NCI-H1048 (cell line): ENCODE measurements at regions not wholly inside any gene's neighbourhood (a gene's known extent, or its start where the extent isn't known, plus 50 kb on each side); places are given as distances from the start of the nearest gene placed in this dataset.

ENCODE experiments used
- DNase-seq: peaks from one replicate; lab custom pipeline; 2025; lab: John Stamatoyannopoulos, UW

DNA sequence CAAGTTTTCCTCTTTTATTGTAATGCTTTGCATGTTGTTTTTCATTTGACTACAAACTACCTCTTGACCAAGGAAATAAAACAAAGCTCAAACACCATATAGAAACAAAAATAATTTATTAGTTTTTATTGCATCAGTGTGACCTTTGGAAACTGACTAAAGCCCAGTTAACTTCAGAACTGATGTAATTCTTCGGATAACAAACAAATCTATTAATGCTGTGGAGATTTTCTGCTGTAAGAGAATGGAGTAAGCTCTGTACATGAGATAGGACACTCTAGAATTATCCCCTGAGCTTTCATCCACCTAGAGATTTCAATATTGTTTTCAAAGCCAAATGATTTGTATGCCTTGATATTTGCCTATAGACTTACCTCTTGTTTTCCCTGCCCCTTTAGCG lies 154.0 kb upstream of the KCNK2 start:
- no peak for DNase-seq

DNA sequence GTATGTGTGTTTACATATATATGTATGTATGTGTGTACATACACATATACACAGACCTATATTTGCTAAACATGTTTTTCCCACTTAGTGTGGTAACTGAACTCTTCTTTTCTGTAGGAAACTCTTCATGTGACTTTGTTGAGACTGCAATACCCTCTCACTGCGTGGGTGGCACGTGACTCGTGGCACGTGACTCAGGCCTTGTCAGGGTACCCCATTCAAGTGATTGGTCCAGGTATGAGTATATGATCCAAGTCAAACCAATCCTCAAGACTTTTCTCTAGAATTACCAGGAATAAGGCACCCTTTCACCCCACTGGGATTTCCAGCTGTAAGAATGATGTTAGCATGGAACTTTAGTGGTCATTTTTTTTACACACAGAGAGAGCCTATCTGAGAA lies 149.2 kb upstream of the KCNK2 start:
- DNase-seq = no peak

DNA sequence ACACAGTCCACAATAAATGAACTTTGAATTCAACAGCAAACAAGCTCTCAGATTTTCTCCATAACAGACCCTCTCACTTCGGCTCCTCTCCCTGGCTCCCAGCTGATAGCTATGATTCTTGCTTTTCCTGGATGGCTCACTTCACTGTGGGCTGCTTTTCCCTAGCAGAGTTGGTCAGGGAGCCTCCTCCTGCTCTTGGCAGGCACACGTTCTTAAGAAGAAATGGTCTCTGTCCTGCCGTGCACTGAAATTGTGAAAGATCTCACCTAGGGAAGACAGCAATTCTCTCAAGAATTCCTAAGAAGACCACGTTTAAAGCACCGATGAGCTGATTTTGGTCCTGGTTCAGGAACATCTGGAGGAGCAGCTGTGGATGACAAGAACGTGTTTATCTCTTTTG lies 148.5 kb upstream of the KCNK2 start:
- no peak for DNase-seq

DNA sequence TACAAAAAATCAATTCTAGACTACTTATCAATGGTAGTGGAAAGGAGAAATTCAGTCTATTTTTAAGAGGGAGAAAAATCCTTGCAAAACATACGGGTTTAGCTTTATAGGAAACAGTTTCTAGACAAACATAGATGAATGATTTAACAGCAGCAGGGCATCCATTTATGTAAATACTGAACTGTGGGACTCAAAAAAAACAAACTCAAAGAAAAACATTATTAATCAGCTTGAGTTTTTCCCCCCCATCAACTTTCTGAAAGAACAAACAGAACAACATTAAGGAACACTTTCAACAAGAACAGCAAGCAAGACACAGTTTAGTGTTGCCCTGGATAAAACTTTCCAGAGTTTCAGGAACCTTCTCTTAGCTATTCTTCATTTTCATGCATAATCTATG lies 147.3 kb upstream of the KCNK2 start:
- no peak for DNase-seq

DNA sequence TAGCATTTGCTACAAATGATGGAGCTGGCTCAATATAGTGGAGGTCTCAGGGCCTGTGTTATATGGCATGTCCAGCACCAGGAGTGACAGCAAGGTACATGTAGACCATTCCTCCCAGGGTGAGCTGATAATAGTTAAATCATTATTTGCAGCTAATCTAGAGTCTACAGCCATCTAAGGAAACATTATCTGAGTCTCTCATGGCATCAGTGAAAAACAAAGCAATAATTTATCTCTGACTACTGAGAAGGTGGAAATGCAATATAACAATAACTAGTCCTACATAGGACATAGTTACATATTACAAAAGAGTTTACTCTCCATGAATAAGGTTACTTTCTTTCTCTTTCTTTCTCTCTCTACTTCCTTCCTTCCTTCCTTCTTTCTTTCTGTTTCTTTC lies 143.4 kb upstream of the KCNK2 start:
- no peak for DNase-seq

DNA sequence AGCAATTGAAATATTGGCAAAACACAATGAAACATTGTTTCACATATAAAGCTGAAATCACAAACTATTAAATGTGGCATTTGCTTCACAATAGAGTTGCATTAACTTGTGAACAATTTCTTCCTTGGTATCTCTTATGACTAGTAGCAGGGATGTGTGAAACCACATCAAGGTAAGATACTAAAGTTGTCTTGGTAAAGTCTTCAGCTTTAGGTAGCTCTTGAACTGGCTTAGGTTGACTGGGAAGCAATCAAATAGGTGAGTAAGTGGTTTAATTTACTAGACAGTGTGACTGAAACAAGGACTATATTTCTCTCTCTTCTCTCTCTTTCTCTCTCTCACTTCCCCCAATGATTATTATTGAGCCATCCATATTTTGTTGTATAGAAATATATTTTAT lies 141.5 kb upstream of the KCNK2 start:
- no peak for DNase-seq

DNA sequence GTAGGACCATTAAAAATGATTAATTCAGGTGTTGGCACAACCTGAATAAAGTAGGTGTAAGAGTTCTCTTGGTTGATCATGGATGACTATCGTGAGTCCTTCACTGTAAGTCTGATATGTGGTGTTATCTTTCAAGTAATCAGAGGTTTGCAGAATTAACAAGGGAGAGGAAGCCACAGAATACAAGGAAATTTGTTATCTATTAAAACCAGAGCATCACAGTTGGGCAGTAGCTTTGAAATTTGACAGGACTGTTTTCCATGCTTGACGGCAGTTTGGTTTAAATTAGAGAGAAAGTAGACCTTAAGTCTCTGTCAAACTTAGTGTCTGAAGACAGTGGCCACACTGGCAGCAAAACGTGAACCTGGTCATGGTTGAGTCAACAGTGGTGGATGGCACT lies 139.5 kb upstream of the KCNK2 start:
- DNase-seq = no peak

DNA sequence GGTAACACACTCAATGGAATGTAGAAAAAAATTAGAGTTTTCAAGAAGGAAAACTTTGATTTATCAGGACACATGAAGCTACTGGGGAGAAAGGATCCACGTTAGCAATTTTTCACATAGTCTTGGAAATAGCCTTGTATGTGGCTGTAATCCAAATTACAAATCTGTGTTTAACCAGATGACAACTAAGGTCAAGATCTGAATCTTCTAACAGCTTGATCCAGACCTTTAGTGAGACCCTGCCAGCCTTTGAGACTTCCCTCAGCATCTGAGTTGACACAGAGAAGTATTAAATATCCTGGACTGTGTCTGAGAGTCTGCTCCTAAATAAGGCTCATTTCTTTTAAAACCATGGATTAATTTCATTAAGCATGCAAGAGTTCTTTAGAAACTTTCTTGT lies 135.9 kb upstream of the KCNK2 start:
- DNase-seq = no peak

DNA sequence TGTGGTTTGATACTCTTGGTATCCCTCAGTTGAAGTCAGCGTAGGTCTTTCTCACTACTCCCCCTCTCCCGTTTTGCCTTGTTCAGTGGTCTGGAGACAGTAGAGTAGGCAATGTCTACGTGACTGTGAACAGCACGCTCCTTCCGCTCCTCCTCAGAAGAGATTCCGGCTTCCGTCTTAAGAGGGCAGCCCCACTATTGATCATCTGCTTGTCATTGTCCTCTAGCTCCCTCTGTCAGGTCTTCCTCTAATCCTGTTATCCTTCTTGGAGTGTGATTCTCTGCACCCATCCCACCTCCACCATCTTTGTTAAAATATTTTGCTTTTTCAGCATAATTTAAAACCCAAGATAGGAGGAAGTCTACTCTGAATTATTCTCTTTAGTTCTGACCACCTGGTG lies 129.9 kb upstream of the KCNK2 start:
- no peak for DNase-seq

DNA sequence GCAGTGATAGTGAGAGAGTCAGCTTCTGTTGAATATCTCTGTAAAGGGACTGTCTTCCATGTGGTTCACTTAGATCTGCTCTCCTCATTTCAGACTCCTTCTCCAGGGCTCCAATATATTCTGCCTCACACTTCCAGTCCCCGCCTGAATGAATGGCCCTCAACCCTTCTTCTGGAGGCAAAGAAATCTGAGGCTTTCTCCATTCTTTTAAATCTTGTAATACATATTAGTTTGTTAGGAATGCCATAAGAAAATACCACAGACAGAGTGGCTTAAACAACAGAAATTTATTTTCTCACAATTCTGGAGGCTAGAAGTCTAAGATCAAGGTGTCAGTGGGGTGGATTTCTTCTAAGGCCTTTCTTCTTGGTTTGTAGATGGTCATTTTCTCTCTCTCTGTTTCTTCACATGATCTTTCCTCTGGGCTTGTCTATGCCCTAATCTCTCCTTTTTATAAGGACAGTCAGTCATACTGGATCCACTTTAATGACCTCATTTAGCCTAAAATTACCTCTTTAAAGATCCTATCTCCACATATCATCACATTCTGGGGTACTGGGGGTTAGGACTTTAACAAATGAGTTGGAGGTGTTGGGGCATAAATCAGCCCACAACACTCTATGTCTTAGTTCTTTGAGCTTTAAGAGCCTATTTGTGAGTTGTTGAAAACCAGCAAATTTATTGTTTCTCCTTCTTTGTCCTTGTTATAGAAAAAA lies 128.5 kb upstream of the KCNK2 start:
- DNase-seq = no peak

DNA sequence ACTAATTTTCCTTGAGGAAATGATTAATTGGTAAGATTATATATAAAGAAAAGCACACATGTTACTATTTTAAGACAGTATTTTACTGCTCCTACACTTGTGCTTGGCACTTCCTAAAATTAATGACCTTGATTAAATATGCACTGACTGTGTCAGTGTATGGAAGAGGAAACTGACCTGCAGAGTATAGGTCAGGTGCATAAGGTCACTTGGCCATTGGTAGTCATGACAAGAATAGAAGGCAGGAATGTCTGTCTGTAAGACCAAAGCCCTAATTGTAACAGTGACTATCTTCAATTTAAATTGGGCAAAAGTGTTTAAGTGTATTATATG lies 128.0 kb upstream of the KCNK2 start:
- DNase-seq = no peak

DNA sequence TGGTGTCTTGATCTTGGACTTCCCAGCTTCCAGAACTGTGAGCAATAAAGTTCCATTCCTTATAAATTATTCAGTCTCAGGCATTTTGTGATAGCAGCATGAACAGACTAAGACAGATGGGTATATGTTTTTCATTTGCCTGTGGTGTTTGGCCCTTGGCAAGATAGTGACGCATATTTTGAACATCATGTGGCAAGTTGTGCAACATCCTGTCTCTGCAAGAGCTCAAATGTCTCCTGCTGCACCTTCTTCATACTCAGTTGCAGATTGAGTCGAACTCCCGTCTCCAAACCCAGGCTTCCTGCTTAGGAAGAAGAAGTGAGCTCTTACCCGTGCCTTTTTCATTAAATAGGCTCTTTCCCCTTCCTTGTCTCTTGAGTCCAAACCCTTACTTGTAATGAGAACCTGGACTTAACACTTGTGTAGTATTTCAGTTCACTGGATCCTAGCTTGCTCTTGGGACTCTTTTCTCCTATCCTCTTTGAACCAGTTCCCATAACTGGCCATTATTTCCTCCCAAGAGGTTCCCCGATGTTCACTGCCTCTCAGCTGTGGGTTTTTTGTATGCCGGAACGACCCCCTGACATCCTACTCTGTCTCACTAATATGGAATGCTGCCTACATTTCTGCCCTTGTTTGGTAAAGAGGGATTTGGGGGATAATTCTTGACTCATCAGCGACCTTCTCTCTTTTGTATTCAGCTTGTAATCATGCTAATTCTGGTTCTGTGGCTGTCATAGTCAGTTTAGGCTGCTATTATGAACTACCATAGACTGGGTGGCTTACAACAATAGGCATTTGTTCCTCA lies 125.0 kb upstream of the KCNK2 start:
- no peak for DNase-seq

DNA sequence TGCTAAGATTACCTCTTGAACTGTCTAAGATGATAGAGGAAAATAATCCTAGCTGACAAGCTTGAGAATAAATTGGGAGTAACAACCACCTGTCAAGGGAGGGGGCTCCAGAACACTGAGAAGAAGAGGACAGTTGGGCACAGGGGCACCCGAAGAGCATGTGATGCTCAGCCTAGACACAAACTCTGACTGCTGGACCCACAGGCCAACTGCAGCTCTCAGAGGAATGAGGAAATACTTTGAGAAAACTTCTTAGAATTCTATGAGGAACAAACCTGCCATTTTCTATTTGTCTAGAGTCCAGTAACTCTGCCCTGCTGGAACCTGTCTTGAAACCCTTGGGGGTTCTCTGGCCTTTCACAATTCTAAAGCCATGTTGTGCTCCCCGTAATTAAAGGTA lies 124.1 kb upstream of the KCNK2 start:
- no peak for DNase-seq

DNA sequence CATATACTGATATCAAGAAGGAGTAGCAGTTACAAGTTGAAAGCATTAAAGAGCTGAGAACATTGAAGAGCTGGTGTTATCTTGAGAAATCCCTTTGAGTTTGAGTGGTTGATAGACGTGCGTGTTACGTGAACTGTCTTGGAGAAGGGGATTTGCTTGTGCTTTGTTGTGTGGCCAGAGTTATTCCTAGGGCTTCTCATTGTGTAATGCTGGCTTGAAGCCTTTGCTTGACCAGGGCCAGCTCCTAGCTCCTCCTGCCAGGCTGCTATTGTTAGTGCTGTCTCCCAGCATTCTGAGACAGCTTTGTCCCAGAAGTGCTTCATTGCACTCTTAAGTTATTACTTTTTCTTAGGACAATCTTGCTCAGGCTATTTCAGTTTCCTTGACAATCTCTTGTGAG lies 116.2 kb upstream of the KCNK2 start:
- no peak for DNase-seq

DNA sequence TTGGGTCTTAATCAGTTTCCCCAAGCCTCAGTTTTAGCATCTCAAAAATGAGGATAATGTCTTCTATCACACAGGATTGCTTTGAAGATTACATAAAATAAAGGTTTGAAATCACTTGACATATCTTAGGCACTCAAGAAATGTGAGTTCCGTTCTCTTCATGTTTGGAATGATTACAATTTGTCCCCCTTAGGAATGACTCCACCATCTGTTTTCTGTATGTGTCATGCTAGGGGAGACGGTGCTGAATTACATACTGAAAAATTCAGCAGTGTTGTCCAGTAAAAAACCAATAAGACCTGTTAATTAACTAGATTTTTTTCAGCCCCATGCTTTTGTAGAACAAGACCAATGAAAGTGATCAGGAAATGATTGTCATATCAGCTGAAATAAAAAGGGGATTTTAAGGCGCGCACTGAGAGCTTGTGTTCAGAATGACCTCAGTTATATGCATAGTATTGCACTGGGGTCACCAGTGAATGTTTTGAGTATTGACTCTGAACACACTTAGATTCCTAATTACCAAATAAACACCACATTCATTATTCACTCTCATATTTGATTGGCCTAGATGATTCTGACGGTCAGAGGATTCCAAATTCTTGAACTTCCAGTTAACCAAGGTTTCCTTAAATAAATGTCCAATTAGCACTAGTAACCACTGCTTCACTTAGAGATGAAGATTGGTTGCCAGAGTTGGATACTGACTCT lies 114.5 kb upstream of the KCNK2 start:
- no peak for DNase-seq

DNA sequence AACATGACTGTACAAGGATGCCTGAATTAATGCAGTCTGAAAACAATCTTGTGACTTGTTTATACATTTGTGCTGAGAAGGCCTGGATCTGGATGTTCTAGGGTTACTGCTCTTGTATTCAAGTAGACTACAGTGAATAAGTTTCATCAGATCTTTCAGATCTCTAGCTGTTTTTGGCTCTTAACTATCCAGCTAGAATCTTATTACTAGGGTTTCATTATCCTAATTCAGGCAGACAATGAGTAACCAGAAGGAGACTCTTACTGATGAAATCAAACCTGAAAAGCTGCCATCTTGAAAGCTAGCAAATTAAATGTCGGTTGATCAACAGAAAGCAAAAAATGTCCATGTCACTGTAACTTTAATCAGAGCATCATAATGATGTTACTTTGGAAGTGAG lies 112.5 kb upstream of the KCNK2 start:
- DNase-seq = no peak

DNA sequence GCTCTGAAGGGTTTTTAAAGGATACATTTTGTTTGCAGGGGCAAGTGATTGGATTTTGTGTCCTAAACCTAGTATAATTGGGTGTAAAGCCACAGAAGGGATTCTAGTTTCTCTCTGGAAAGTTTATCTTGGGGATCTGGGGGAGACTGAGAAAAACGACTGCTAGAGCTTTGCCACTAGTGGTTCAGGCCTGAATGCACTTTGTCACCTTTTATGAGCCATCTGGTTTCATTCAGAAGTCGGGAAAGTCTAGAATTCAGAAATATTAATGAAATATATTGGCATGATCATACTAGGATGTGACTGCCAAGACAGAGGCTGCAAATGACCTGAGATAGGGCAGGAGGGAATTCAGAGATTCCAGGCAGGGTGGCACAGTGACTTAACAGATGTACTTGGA lies 111.5 kb upstream of the KCNK2 start:
- DNase-seq = no peak

DNA sequence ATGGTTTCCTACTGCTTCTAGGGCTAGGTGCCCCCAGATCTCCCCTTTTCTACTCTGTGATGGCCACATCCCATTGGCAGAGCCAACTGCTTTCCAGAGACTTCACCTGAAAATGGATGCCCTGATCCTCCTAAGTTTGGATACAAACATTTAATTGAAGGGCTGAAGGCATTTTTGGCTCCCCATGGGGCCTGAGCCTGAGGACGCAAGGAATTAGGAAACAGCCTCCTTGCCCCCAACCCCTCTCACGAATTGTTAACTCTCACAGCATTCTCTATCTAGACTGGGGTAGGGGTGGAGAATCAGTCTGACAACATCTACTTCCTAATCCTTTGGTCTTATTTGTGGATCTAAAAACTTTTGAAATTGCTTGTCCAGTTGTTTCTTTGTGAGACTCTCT lies 108.5 kb upstream of the KCNK2 start:
- no peak for DNase-seq

DNA sequence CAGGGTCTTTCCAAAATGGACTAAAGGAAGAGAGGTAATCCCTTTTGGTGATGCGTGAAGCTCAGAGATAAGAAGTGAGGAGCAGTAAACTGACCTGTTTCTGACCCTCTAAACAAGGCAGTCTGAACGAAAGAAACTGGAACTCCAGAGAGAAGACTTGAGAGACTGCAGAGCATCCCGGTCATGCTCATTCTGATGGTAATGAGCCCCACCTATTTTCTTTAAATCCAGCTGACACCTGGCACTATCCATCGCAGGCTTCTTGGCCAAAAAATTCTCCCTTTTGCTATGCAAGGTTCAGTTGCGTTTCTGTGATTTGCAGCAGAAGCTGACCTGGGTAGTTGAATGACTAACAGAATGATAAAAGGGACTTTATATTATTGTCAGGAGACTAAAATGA lies 105.9 kb upstream of the KCNK2 start:
- no peak for DNase-seq

DNA sequence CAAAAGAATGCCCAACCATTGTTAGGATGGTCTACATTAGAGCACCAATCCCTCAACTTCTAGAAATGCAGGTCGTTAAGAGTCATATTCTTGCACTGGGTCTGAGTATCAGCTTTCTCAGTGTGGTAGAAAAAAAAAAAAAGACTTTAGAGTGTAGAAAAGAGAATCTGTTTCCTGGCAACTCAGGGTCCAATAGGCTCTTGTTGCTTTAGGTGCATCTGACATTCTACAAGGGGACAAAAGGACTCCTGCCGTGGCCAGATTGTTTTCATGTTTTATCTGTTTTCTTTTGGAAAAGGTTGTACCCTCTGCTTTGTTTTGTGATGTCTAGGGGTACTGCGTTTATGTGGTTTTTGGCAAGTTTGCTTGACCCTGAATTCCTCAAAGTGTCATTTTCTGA lies 105.4 kb upstream of the KCNK2 start:
- DNase-seq = no peak

DNA sequence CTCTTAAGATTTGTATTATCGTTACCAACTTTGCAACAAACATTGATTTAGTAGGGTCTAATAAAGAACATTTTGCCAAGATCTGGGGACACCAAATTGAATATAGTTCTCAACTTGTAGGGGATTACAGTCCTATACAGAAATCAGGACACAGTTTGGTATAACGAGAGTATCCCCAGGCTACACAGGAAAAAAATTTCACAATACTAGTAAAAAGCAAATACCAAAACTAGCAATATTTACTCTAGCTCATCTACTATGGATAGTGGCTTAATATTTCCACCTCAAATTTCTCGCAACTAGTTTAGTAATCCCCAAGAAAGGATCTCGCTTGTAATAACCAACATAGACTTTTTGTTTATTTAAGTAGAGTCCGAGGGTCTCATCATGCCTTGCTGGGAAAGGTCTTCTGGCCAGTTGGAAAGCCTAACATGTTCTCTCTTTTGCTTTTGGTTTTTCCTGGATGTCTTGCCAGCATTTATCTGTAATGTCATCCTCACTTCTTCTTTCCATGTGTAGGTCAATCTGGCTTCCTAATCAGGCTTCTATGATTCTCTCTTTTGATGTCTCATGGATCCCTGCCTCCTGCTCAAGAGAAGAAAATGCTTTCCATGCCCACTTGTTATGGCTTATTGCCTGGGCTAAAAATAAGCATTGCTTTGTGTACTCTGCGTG lies 104.7 kb upstream of the KCNK2 start:
- no peak for DNase-seq

DNA sequence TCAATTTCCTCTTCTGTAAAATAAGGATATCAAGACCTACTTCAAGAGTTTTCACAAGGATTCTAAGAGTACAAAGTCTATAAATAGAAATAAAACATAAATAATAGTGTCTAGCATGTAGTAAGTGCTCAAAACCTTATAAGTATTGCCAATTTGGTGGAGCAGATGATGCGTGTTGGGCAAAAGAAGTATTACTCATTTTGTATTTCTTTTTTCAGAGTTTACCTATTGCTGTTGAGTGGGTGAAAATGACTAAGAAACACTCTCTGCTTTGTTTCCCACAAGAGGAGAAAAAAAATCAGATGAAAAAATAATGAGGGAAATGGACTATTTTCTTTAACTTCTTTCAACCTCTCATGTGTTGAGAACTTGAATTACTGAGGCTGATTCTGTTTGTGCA lies 103.3 kb upstream of the KCNK2 start:
- DNase-seq = no peak

DNA sequence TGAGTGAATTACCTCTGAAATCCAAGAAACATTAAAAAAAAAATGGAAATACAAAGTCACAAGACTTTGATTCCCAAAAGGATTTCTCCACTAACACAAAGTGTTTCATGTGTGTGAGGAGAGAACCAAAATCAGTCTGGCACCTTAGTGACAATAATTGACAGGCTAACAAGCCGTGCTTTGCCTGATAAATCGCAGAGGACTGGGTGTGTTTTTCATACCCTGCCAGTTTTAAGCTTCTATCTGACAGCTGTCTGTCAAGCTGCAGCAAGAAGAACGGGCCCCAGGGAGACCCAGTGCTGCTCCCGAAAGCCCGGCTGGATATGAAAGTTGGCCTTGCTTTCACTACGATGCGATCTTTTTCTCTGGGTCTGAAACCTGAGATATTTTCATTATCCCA lies 101.6 kb upstream of the KCNK2 start:
- no peak for DNase-seq
